GM12892 (cell line): ENCODE measurements at regions not wholly inside any gene's neighbourhood (a gene's known extent, or its start where the extent isn't known, plus 50 kb on each side); places are given as distances from the start of the nearest gene placed in this dataset.

Experiments used
- POLR2A ChIP-seq: IDR thresholded peaks from 2 replicates; pipeline ENCODE4 v1.6.1; 2011; ENCODE audit warnings: low read depth, low read length, control low read depth
- POLR2AphosphoS5 ChIP-seq: IDR thresholded peaks from 2 replicates; pipeline ENCODE4 v1.6.1; 2011; ENCODE audit warnings: low read depth, low read length, control low read depth
- TAF1 ChIP-seq: IDR thresholded peaks from 2 replicates; pipeline ENCODE4 v1.6.1; 2011; ENCODE audit warnings: low read depth, mild to moderate bottlenecking, control low read depth, low read length, borderline replicate concordance

DNA sequence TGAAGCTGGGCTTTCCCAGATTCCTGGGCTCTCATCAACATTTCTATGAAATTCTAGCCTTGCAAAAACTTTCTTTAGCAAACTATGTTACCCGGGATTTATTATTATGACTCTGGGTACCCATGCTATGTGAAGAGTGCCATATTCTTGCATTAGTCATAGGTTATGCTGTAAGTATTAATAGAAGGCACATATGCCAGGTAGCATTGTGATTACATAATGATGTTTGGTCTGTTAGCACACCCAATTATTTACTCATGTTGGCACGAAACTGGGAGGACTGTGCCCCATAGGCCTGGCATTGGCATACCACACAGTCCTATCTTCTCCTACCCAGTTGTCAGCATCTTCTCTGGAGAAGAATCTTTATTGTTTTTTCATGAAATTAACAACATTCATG lies 171.0 kb downstream of the SLC4A3 start:
- TF ChIP-seq POLR2AphosphoS5 = no peak
- TF ChIP-seq POLR2A = no peak
- no peak for TF ChIP-seq TAF1
